ENCODE measurements at regions not wholly inside any gene's neighbourhood (a gene's known extent, or its start where the extent isn't known, plus 50 kb on each side); places are given as distances from the start of the nearest gene placed in this dataset.

- Histone ChIP-seq H3K4me1 (ENCODE audit: control insufficient read depth in 1 of 2, insufficient read depth in 2 of 2, low read length in 2 of 2) (no peaks in the 10 kb centered on the region), H3K9me3 (ENCODE audit: control insufficient read depth, low read length) (peaks cover 2% of the 10 kb centered on the region), H3K27me3 (ENCODE audit: control insufficient read depth in 1 of 2, insufficient read depth in 2 of 2, low read length in 1 of 2) (no peaks in the 10 kb centered on the region), H3K27ac (ENCODE audit: low read depth in 1 of 2, low read length in 2 of 2) (no peak overlapping the region), H3K4me3 (ENCODE audit: low read length in 2 of 2) (no peak overlapping the region), H3K36me3 (ENCODE audit: control insufficient read depth in 1 of 2, insufficient read depth in 2 of 2, low read length in 1 of 2) (no peaks in the 10 kb centered on the region)
- intact Hi-C loops (cut with DNase I) = no loop called here
- WGBS, 2 donors = 69 to 84% methylated on average over 5 of the region's 5 CpGs
- ATAC-seq (ENCODE audit: low FRiP score) (no peak), DNase-seq (no peak)
These were observed 91.1 kb upstream of the RAB3GAP2 start for GRCh38 chr1:220363196-220363837.

GRCh38 chr1:220356981-220357850 lies 85.0 kb upstream of the RAB3GAP2 start:
- H3K9me3 ChIP-seq (ENCODE audit: control insufficient read depth, low read length) = peaks cover 2% of the 10 kb centered on the region
- DNase-seq (no peak), ATAC-seq (ENCODE audit: low FRiP score) (no peak)
- no peaks in the 10 kb centered on the region for H3K4me1 ChIP-seq (ENCODE audit: control insufficient read depth in 1 of 2, insufficient read depth in 2 of 2, low read length in 2 of 2)
- H3K4me3 ChIP-seq (ENCODE audit: low read length in 2 of 2) = no peak overlapping the region
- no peaks in the 10 kb centered on the region for H3K36me3 ChIP-seq (ENCODE audit: control insufficient read depth in 1 of 2, insufficient read depth in 2 of 2, low read length in 1 of 2)
- intact Hi-C loops (cut with DNase I) = no loop called here
- 62 to 66% methylated on average over 6 of the region's 6 CpGs for WGBS, 2 donors
- H3K27ac ChIP-seq (ENCODE audit: low read depth in 1 of 2, low read length in 2 of 2) = no peak overlapping the region
- no peaks in the 10 kb centered on the region for H3K27me3 ChIP-seq (ENCODE audit: control insufficient read depth in 1 of 2, insufficient read depth in 2 of 2, low read length in 1 of 2)

DNA sequence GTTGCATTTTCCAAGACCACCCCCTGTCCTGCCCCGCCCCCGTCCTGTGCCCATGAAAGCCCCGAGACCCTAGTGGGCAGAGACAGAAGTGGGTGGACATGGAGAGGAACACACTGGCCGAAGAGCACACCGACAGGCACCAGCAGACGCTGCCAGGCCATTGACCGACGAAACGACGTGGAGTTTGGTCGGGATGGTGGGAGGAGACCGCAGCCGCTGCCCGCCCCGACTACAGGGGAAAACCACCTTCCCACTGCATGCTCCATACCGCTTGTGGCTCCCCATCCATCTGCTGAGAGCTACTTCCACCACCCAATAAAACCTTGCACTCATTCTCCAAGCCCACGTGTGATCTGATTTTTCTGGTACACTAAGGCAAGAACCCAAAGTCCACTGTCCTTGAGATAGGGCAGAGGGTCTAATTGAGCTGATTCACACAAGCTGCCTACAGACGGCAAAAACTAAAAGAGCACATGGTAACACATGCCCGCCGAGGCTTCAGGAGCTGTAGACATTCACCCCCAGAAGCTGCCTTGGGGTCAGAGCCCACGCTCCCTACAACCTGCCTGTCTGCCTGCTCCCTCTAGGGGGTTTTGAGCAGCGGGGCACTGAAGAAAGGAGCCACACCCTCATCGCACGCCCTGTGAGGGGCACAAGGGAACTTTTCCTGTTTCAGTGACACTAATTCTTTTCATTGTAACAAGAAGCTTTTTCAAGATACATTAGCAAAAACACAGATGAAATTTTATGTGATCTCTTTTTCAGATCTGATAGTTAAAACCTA lies 81.2 kb upstream of the RAB3GAP2 start:
- Histone ChIP-seq H3K27me3 (ENCODE audit: control insufficient read depth in 1 of 2, insufficient read depth in 2 of 2, low read length in 1 of 2) (no peaks in the 10 kb centered on the region), H3K9me3 (ENCODE audit: control insufficient read depth, low read length) (no peaks in the 10 kb centered on the region), H3K36me3 (ENCODE audit: control insufficient read depth in 1 of 2, insufficient read depth in 2 of 2, low read length in 1 of 2) (no peaks in the 10 kb centered on the region), H3K4me1 (ENCODE audit: control insufficient read depth in 1 of 2, insufficient read depth in 2 of 2, low read length in 2 of 2) (no peaks in the 10 kb centered on the region), H3K27ac (ENCODE audit: low read depth in 1 of 2, low read length in 2 of 2) (no peak overlapping the region), H3K4me3 (ENCODE audit: low read length in 2 of 2) (no peak overlapping the region)
- ATAC-seq (ENCODE audit: low FRiP score) (no peak), DNase-seq (no peak)
- intact Hi-C loops (cut with DNase I) = no loop called here
- WGBS, 2 donors = 90 to 91% methylated on average over 24 of the region's 24 CpGs

GRCh38 chr1:220348211-220348610 lies 76.0 kb upstream of the RAB3GAP2 start:
- no peak for DNase-seq
- H3K9me3 ChIP-seq (ENCODE audit: control insufficient read depth, low read length) = no peaks in the 10 kb centered on the region
- no peak overlapping the region for H3K4me3 ChIP-seq (ENCODE audit: low read length in 2 of 2)
- WGBS, 2 donors = 82 to 86% methylated on average over 7 of the region's 7 CpGs
- intact Hi-C loops (cut with DNase I) = no loop called here
- no peak for ATAC-seq (ENCODE audit: low FRiP score)
- H3K4me1 ChIP-seq (ENCODE audit: control insufficient read depth in 1 of 2, insufficient read depth in 2 of 2, low read length in 2 of 2) = no peaks in the 10 kb centered on the region
- H3K27me3 ChIP-seq (ENCODE audit: control insufficient read depth in 1 of 2, insufficient read depth in 2 of 2, low read length in 1 of 2) = no peaks in the 10 kb centered on the region
- no peaks in the 10 kb centered on the region for H3K36me3 ChIP-seq (ENCODE audit: control insufficient read depth in 1 of 2, insufficient read depth in 2 of 2, low read length in 1 of 2)
- H3K27ac ChIP-seq (ENCODE audit: low read depth in 1 of 2, low read length in 2 of 2) = no peak overlapping the region

GRCh38 chr1:220347654-220348175 lies 75.5 kb upstream of the RAB3GAP2 start:
- H3K4me1 ChIP-seq (ENCODE audit: control insufficient read depth in 1 of 2, insufficient read depth in 2 of 2, low read length in 2 of 2) = no peaks in the 10 kb centered on the region
- H3K36me3 ChIP-seq (ENCODE audit: control insufficient read depth in 1 of 2, insufficient read depth in 2 of 2, low read length in 1 of 2) = no peaks in the 10 kb centered on the region
- no peak for ATAC-seq (ENCODE audit: low FRiP score)
- no peak overlapping the region for H3K27ac ChIP-seq (ENCODE audit: low read depth in 1 of 2, low read length in 2 of 2)
- no peaks in the 10 kb centered on the region for H3K9me3 ChIP-seq (ENCODE audit: control insufficient read depth, low read length)
- no peaks in the 10 kb centered on the region for H3K27me3 ChIP-seq (ENCODE audit: control insufficient read depth in 1 of 2, insufficient read depth in 2 of 2, low read length in 1 of 2)
- DNase-seq = no peak
- H3K4me3 ChIP-seq (ENCODE audit: low read length in 2 of 2) = no peak overlapping the region
- intact Hi-C loops (cut with DNase I) = no loop called here
- WGBS, 2 donors = 80 to 91% methylated on average over 8 of the region's 8 CpGs

DNA sequence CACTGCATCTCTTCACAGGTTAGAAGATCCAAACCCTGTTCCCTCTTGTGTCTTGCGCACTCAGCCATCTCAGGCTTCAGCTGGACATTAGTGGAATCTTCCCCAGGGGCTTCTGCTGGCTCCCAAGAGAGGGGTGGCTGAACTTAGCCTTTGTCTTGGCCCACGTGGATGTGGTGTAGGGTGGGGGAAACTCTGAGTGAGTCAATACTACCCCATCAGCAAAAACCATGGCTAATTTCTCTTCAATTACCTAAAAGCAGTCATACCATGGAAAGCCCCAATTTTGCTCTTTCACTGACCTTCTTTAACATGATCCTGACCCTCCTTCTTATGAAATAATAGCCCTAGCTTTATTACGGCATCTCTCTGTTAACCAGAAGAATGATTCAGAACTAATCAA lies 72.5 kb upstream of the RAB3GAP2 start:
- intact Hi-C loops (cut with DNase I) = no loop called here
- Histone ChIP-seq H3K4me3 (ENCODE audit: low read length in 2 of 2) (no peak overlapping the region), H3K36me3 (ENCODE audit: control insufficient read depth in 1 of 2, insufficient read depth in 2 of 2, low read length in 1 of 2) (no peaks in the 10 kb centered on the region), H3K27ac (ENCODE audit: low read depth in 1 of 2, low read length in 2 of 2) (no peak overlapping the region), H3K27me3 (ENCODE audit: control insufficient read depth in 1 of 2, insufficient read depth in 2 of 2, low read length in 1 of 2) (no peaks in the 10 kb centered on the region), H3K9me3 (ENCODE audit: control insufficient read depth, low read length) (no peaks in the 10 kb centered on the region), H3K4me1 (ENCODE audit: control insufficient read depth in 1 of 2, insufficient read depth in 2 of 2, low read length in 2 of 2) (no peaks in the 10 kb centered on the region)
- no peak for ATAC-seq (ENCODE audit: low FRiP score)
- WGBS, 2 donors = 88 to 90% methylated on average over 3 of the region's 3 CpGs
- no peak for DNase-seq

- H3K9me3 ChIP-seq (ENCODE audit: control insufficient read depth, low read length) = no peaks in the 10 kb centered on the region
- DNase-seq (no peak), ATAC-seq (ENCODE audit: low FRiP score) (no peak)
- no peaks in the 10 kb centered on the region for H3K4me1 ChIP-seq (ENCODE audit: control insufficient read depth in 1 of 2, insufficient read depth in 2 of 2, low read length in 2 of 2)
- H3K36me3 ChIP-seq (ENCODE audit: control insufficient read depth in 1 of 2, insufficient read depth in 2 of 2, low read length in 1 of 2) = no peaks in the 10 kb centered on the region
- WGBS, 2 donors = 92 to 93% methylated on average over 5 of the region's 5 CpGs
- H3K27me3 ChIP-seq (ENCODE audit: control insufficient read depth in 1 of 2, insufficient read depth in 2 of 2, low read length in 1 of 2) = no peaks in the 10 kb centered on the region
- H3K27ac ChIP-seq (ENCODE audit: low read depth in 1 of 2, low read length in 2 of 2) = no peak overlapping the region
- no peak overlapping the region for H3K4me3 ChIP-seq (ENCODE audit: low read length in 2 of 2)
- intact Hi-C loops (cut with DNase I) = no loop called here
These were observed 70.6 kb upstream of the RAB3GAP2 start for GRCh38 chr1:220342853-220343252.

DNA sequence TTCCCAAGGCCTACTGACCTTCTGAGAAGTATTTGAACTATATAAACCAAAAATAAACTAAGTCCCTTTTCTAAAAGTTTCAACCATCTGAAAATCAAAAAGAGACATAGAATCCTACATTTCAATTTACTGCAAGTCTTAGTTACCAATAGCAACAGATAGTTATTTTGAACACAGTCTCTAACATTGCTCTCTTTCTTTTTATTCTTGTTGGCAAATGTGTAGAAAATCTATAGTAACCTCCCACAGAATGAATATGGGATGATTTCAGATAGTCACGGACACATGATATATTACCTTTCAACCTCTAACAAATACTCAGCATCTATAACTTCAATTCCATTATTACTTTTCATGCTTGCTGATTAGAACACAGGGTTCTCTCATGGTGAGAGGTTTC lies 68.9 kb upstream of the RAB3GAP2 start:
- intact Hi-C loops (cut with DNase I) = no loop called here
- H3K4me3 ChIP-seq (ENCODE audit: low read length in 2 of 2) = no peak overlapping the region
- ATAC-seq (ENCODE audit: low FRiP score) (no peak), DNase-seq (no peak)
- no peaks in the 10 kb centered on the region for H3K36me3 ChIP-seq (ENCODE audit: control insufficient read depth in 1 of 2, insufficient read depth in 2 of 2, low read length in 1 of 2)
- no peaks in the 10 kb centered on the region for H3K27me3 ChIP-seq (ENCODE audit: control insufficient read depth in 1 of 2, insufficient read depth in 2 of 2, low read length in 1 of 2)
- H3K4me1 ChIP-seq (ENCODE audit: control insufficient read depth in 1 of 2, insufficient read depth in 2 of 2, low read length in 2 of 2) = no peaks in the 10 kb centered on the region
- no peak overlapping the region for H3K27ac ChIP-seq (ENCODE audit: low read depth in 1 of 2, low read length in 2 of 2)
- WGBS, 2 donors = 64 to 74% methylated on average over 1 of the region's 1 CpG
- peaks cover 1% of the 10 kb centered on the region for H3K9me3 ChIP-seq (ENCODE audit: control insufficient read depth, low read length)

Data from aorta (tissue), 5 donors.